OCI-LY3 (cell line): ENCODE measurements at regions not wholly inside any gene's neighbourhood (a gene's known extent, or its start where the extent isn't known, plus 50 kb on each side); places are given as distances from the start of the nearest gene placed in this dataset.
"Not testable (repeated sequence)": the region's sequence is repeated elsewhere in the genome, so short reads cannot be mapped to it uniquely, and the experiment has no call there.

Experiments
- EZH2phosphoT487 ChIP-seq: fragments of 200-600 bp; shearing (Covaris generic); IDR thresholded peaks from 2 replicates; pipeline ENCODE4 v1.6.1; 2018; ENCODE audit warnings: antibody characterized with exemption, mixed run types, low read depth
- TF ChIP-seq, protein P1 (sequence below): fragments of 200-600, 300-600 bp; sonication (generic); IDR thresholded peaks from 2 replicates; pipeline ENCODE4 v1.5.1; 2014; ENCODE audit warnings: antibody characterized with exemption, low read length, low read depth

DNA sequence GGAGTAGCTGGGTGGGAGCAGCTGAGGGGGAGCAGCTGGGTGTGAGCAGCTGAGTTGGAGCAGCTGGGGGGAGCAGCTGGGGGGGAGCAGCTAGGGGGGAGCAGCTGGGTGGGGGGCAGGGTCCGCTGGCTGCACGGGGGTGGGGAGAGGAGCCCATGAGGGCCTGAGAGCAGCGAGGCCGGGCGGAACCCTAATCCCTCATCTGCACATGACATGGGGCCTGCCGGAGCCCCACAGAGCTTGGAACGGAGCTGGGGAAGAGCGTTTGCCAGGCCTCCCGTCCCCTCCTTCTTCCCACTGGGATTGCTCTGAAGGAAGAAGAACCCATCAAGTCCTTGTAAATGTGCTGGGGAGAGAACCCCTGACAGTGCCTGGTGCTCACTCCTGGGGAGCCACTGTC is 83.2 kb upstream of the LPCAT1 start:
- TF ChIP-seq, protein P1, sequence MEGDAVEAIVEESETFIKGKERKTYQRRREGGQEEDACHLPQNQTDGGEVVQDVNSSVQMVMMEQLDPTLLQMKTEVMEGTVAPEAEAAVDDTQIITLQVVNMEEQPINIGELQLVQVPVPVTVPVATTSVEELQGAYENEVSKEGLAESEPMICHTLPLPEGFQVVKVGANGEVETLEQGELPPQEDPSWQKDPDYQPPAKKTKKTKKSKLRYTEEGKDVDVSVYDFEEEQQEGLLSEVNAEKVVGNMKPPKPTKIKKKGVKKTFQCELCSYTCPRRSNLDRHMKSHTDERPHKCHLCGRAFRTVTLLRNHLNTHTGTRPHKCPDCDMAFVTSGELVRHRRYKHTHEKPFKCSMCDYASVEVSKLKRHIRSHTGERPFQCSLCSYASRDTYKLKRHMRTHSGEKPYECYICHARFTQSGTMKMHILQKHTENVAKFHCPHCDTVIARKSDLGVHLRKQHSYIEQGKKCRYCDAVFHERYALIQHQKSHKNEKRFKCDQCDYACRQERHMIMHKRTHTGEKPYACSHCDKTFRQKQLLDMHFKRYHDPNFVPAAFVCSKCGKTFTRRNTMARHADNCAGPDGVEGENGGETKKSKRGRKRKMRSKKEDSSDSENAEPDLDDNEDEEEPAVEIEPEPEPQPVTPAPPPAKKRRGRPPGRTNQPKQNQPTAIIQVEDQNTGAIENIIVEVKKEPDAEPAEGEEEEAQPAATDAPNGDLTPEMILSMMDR, result not testable (repeated sequence)
- not testable (repeated sequence) for TF ChIP-seq EZH2phosphoT487
